ENCODE measurements at regions not wholly inside any gene's neighbourhood (a gene's known extent, or its start where the extent isn't known, plus 50 kb on each side); places are given as distances from the start of the nearest gene placed in this dataset.

- Histone ChIP-seq H3K9ac (ENCODE audit: low read depth, low read length, poor library complexity, severe bottlenecking) (no peak overlapping the region), H2AFZ (ENCODE audit: low read length) (no peak overlapping the region), H3K4me2 (ENCODE audit: low read depth, low read length, poor library complexity, severe bottlenecking) (no peak overlapping the region)
Measured at GRCh38 chr6:71419217-71420094, 130.8 kb downstream of the OGFRL1 start.

GRCh38 chr6:71420095-71420692 is 131.6 kb downstream of the OGFRL1 start:
- H3K9ac ChIP-seq (ENCODE audit: low read depth, low read length, poor library complexity, severe bottlenecking): no peak overlapping the region
- H3F3A ChIP-seq (ENCODE audit: low read depth): no peaks in the 10 kb centered on the region
- no peaks in the 10 kb centered on the region for H3K9me3 ChIP-seq (ENCODE audit: insufficient read depth, low read depth, low read length)
- no peak overlapping the region for H3K4me2 ChIP-seq (ENCODE audit: low read depth, low read length, poor library complexity, severe bottlenecking)
- no peaks in the 10 kb centered on the region for H3K36me3 ChIP-seq (ENCODE audit: insufficient read depth, low read length)
- H2AFZ ChIP-seq (ENCODE audit: low read length): no peak overlapping the region
- H3K79me2 ChIP-seq (ENCODE audit: insufficient read depth, low read length): no peaks in the 10 kb centered on the region
- TF ChIP-seq CTCF (conservative IDR thresholded peaks at IDR 0.05; ENCODE audit: low read length): no peak
- TF ChIP-seq EZH2phosphoT487 (IDR thresholded peaks at IDR 0.05; ENCODE audit: borderline replicate concordance): no peak
- no peaks in the 10 kb centered on the region for H3K4me1 ChIP-seq (ENCODE audit: insufficient read depth, low read length, poor library complexity, severe bottlenecking)
- no peaks in the 10 kb centered on the region for H4K20me1 ChIP-seq (ENCODE audit: insufficient read depth, low read length, poor library complexity, severe bottlenecking)
- H3K27me3 ChIP-seq (ENCODE audit: insufficient read depth, low read length, poor library complexity, severe bottlenecking): no peaks in the 10 kb centered on the region
- no peaks in the 10 kb centered on the region for H3K9me2 ChIP-seq (replicated peaks; ENCODE audit: low read depth, low read length)
- no peak overlapping the region for H3K4me3 ChIP-seq (ENCODE audit: low read length, poor library complexity, severe bottlenecking)

More at GRCh38 chr6:71419217-71420094, 130.8 kb downstream of the OGFRL1 start:
- Histone ChIP-seq H3K4me1 (ENCODE audit: insufficient read depth, low read length, poor library complexity, severe bottlenecking) (no peaks in the 10 kb centered on the region), H3K4me3 (ENCODE audit: low read length, poor library complexity, severe bottlenecking) (no peak overlapping the region), H3K27me3 (ENCODE audit: insufficient read depth, low read length, poor library complexity, severe bottlenecking) (no peaks in the 10 kb centered on the region), H3K9me3 (ENCODE audit: insufficient read depth, low read depth, low read length) (no peaks in the 10 kb centered on the region), H3K36me3 (ENCODE audit: insufficient read depth, low read length) (no peaks in the 10 kb centered on the region), H4K20me1 (ENCODE audit: insufficient read depth, low read length, poor library complexity, severe bottlenecking) (no peaks in the 10 kb centered on the region), H3F3A (ENCODE audit: low read depth) (no peaks in the 10 kb centered on the region), H3K79me2 (ENCODE audit: insufficient read depth, low read length) (no peaks in the 10 kb centered on the region), H3K9me2 (replicated peaks; ENCODE audit: low read depth, low read length) (no peaks in the 10 kb centered on the region)
- TF ChIP-seq CTCF (conservative IDR thresholded peaks at IDR 0.05; ENCODE audit: low read length): no peak
- TF ChIP-seq EZH2phosphoT487 (IDR thresholded peaks at IDR 0.05; ENCODE audit: borderline replicate concordance): no peak

- no peak overlapping the region for H3K4me2 ChIP-seq (ENCODE audit: low read depth, low read length, poor library complexity, severe bottlenecking)
- TF ChIP-seq EZH2phosphoT487 (IDR thresholded peaks at IDR 0.05; ENCODE audit: borderline replicate concordance): no peak
- no peak for TF ChIP-seq CTCF (conservative IDR thresholded peaks at IDR 0.05; ENCODE audit: low read length)
- no peaks in the 10 kb centered on the region for H3K9me2 ChIP-seq (replicated peaks; ENCODE audit: low read depth, low read length)
- no peaks in the 10 kb centered on the region for H3K4me1 ChIP-seq (ENCODE audit: insufficient read depth, low read length, poor library complexity, severe bottlenecking)
- H3K9me3 ChIP-seq (ENCODE audit: insufficient read depth, low read depth, low read length): no peaks in the 10 kb centered on the region
- no peaks in the 10 kb centered on the region for H3K27me3 ChIP-seq (ENCODE audit: insufficient read depth, low read length, poor library complexity, severe bottlenecking)
- H2AFZ ChIP-seq (ENCODE audit: low read length): no peak overlapping the region
- H3K4me3 ChIP-seq (ENCODE audit: low read length, poor library complexity, severe bottlenecking): no peak overlapping the region
- no peaks in the 10 kb centered on the region for H3F3A ChIP-seq (ENCODE audit: low read depth)
- H4K20me1 ChIP-seq (ENCODE audit: insufficient read depth, low read length, poor library complexity, severe bottlenecking): no peaks in the 10 kb centered on the region
- no peaks in the 10 kb centered on the region for H3K36me3 ChIP-seq (ENCODE audit: insufficient read depth, low read length)
- no peak overlapping the region for H3K9ac ChIP-seq (ENCODE audit: low read depth, low read length, poor library complexity, severe bottlenecking)
- H3K79me2 ChIP-seq (ENCODE audit: insufficient read depth, low read length): no peaks in the 10 kb centered on the region
Measured at GRCh38 chr6:71420693-71421328, 132.2 kb downstream of the OGFRL1 start.

Data from Loucy (cell line).